Neural cell (in vitro differentiated cells): ENCODE measurements at regions not wholly inside any gene's neighbourhood (a gene's known extent, or its start where the extent isn't known, plus 50 kb on each side); places are given as distances from the start of the nearest gene placed in this dataset.

Experiments
- CTCF ChIP-seq: fragments of 450-650 bp; IDR thresholded peaks from 2 replicates; pipeline ENCODE4 v1.5.1; 2014; ENCODE audit warnings: antibody characterized with exemption, mild to moderate bottlenecking, moderate library complexity; ENCODE audit not compliant: poor library complexity, severe bottlenecking
- RAD21 ChIP-seq: fragments of 450-650 bp; conservative IDR thresholded peaks from 2 replicates; pipeline ENCODE4 v1.6.1; 2014; ENCODE audit warnings: antibody characterized with exemption, mild to moderate bottlenecking, moderate library complexity

- TF ChIP-seq CTCF = no peak
- TF ChIP-seq RAD21 = no peak
Measured at GRCh38 chr4:177047851-177048174, 255.1 kb upstream of the VEGFC start.
